Calu3 (cell line): ENCODE measurements at regions not wholly inside any gene's neighbourhood (a gene's known extent, or its start where the extent isn't known, plus 50 kb on each side); places are given as distances from the start of the nearest gene placed in this dataset.

Experiments used
- BruUV-seq: library from RNA; stranded (reverse); fragments of 400-500 nt; replicated peaks from 2 replicates; lab custom pipeline; 2021; lab: Mats Ljungman, UMichigan
- CTCF ChIA-PET: fragments of 300-600 bp; sonication (Branson Sonifier 250); formaldehyde crosslinking; loops from one replicate; lab custom pipeline; 2022; ENCODE audit warnings: antibody characterized with exemption; lab: Charles Lee
- DNase-seq: peaks from one replicate; pipeline ENCODE4 v3.0.0; 2022
- H3K27ac Mint-ChIP-seq: one replicate; pipeline ENCODE4 v1.8.0; 2022; ENCODE audit warnings: mixed read lengths; ENCODE audit not compliant: unreplicated experiment
- H3K27me3 Mint-ChIP-seq: one replicate; pipeline ENCODE4 v1.8.0; 2022; ENCODE audit warnings: mixed read lengths; ENCODE audit not compliant: unreplicated experiment
- H3K36me3 Mint-ChIP-seq: one replicate; pipeline ENCODE4 v1.8.0; 2022; ENCODE audit warnings: mild to moderate bottlenecking, moderate library complexity, mixed read lengths; ENCODE audit not compliant: insufficient read depth, unreplicated experiment
- H3K4me1 Mint-ChIP-seq: one replicate; pipeline ENCODE4 v1.8.0; 2022; ENCODE audit warnings: mild to moderate bottlenecking, low read depth, mixed read lengths; ENCODE audit not compliant: unreplicated experiment
- H3K4me3 Mint-ChIP-seq: one replicate; pipeline ENCODE4 v1.8.0; 2022; ENCODE audit warnings: mild to moderate bottlenecking, low read depth, moderate library complexity, mixed read lengths; ENCODE audit not compliant: unreplicated experiment
- H3K9me3 Mint-ChIP-seq: one replicate; pipeline ENCODE4 v1.8.0; 2022; ENCODE audit warnings: low read depth, mixed read lengths; ENCODE audit not compliant: unreplicated experiment
- CTCF ChIP-seq: fragments of 200-600 bp; IDR thresholded peaks from one replicate; pipeline ENCODE4 v1.8.0; 2022; ENCODE audit warnings: antibody characterized with exemption; ENCODE audit not compliant: unreplicated experiment
- intact Hi-C: fragments of 100-400 bp; cut with micrococcal nuclease; formaldehyde crosslinking; loops from one replicate; pipeline ENCODE4 v1.10.0; 2022; ENCODE audit not compliant: unreplicated experiment

- Mint-ChIP-seq H3K36me3 (no peaks in the 10 kb centered on the region), H3K27ac (no peak overlapping the region), H3K27me3 (no peaks in the 10 kb centered on the region), H3K4me1 (no peaks in the 10 kb centered on the region), H3K9me3 (peaks cover 5% of the 10 kb centered on the region), H3K4me3 (no peak overlapping the region)
- no TSS peak for BruUV-seq
- TF ChIP-seq CTCF, result no peak
- no peak for DNase-seq
- CTCF ChIA-PET, result no interaction called here
- intact Hi-C loops, result no loop called here
Measured at GRCh38 chr16:65641049-65641761, 519.3 kb upstream of the CDH11 start.

- no peak for TF ChIP-seq CTCF
- no peak overlapping the region for H3K27ac Mint-ChIP-seq
- CTCF ChIA-PET, result interaction anchor here (0.7 kb wide), 1 partner anchor 208 kb away, joined by 3 read pairs; no protein-coding TSS in a partner anchor
- H3K27me3 Mint-ChIP-seq, result no peaks in the 10 kb centered on the region
- no peaks in the 10 kb centered on the region for H3K4me1 Mint-ChIP-seq
- BruUV-seq, result no TSS peak
- no peak overlapping the region for H3K4me3 Mint-ChIP-seq
- no peaks in the 10 kb centered on the region for H3K36me3 Mint-ChIP-seq
- intact Hi-C loops, result no loop called here
- no peak for DNase-seq
- H3K9me3 Mint-ChIP-seq, result peaks cover 12% of the 10 kb centered on the region
Measured at GRCh38 chr16:65634833-65635232, 513.0 kb upstream of the CDH11 start.

- H3K4me3 Mint-ChIP-seq, result no peak overlapping the region
- intact Hi-C loops, result no loop called here
- H3K27me3 Mint-ChIP-seq, result no peaks in the 10 kb centered on the region
- BruUV-seq, result no TSS peak
- H3K9me3 Mint-ChIP-seq, result peaks cover 10% of the 10 kb centered on the region
- H3K27ac Mint-ChIP-seq, result no peak overlapping the region
- CTCF ChIA-PET, result no interaction called here
- no peak for TF ChIP-seq CTCF
- H3K4me1 Mint-ChIP-seq, result no peaks in the 10 kb centered on the region
- H3K36me3 Mint-ChIP-seq, result no peaks in the 10 kb centered on the region
- no peak for DNase-seq
Measured at GRCh38 chr16:65634291-65634690, 512.4 kb upstream of the CDH11 start.

GRCh38 chr16:65624666-65625065 is 502.8 kb upstream of the CDH11 start:
- H3K36me3 Mint-ChIP-seq, result no peaks in the 10 kb centered on the region
- peaks cover 12% of the 10 kb centered on the region for H3K9me3 Mint-ChIP-seq
- DNase-seq, result no peak
- no peaks in the 10 kb centered on the region for H3K27me3 Mint-ChIP-seq
- TF ChIP-seq CTCF, result no peak
- CTCF ChIA-PET, result no interaction called here
- no peaks in the 10 kb centered on the region for H3K4me1 Mint-ChIP-seq
- no TSS peak for BruUV-seq
- intact Hi-C loops, result no loop called here
- no peak overlapping the region for H3K27ac Mint-ChIP-seq
- H3K4me3 Mint-ChIP-seq, result no peak overlapping the region
